ENCODE measurements at regions not wholly inside any gene's neighbourhood (a gene's known extent, or its start where the extent isn't known, plus 50 kb on each side); places are given as distances from the start of the nearest gene placed in this dataset.

GRCh38 chr5:57324181-57324580, 150.3 kb downstream of the GPBP1 start:
- H3K4me1 Mint-ChIP-seq (ENCODE audit: unreplicated experiment), result peaks cover 18% of the 10 kb centered on the region
- no peak overlapping the region for H3K27ac Mint-ChIP-seq
- TF ChIP-seq, protein P1, sequence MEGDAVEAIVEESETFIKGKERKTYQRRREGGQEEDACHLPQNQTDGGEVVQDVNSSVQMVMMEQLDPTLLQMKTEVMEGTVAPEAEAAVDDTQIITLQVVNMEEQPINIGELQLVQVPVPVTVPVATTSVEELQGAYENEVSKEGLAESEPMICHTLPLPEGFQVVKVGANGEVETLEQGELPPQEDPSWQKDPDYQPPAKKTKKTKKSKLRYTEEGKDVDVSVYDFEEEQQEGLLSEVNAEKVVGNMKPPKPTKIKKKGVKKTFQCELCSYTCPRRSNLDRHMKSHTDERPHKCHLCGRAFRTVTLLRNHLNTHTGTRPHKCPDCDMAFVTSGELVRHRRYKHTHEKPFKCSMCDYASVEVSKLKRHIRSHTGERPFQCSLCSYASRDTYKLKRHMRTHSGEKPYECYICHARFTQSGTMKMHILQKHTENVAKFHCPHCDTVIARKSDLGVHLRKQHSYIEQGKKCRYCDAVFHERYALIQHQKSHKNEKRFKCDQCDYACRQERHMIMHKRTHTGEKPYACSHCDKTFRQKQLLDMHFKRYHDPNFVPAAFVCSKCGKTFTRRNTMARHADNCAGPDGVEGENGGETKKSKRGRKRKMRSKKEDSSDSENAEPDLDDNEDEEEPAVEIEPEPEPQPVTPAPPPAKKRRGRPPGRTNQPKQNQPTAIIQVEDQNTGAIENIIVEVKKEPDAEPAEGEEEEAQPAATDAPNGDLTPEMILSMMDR (conservative IDR thresholded peaks at IDR 0.05), result no peak
- no peak overlapping the region for H3K4me3 Mint-ChIP-seq
- H3K9me3 Mint-ChIP-seq, result peaks cover 5% of the 10 kb centered on the region
- no peak for DNase-seq (ENCODE audit: extremely low spot score, unreplicated experiment)
- H3K27me3 Mint-ChIP-seq, result no peaks in the 10 kb centered on the region
- H3K36me3 Mint-ChIP-seq, result no peaks in the 10 kb centered on the region

DNA sequence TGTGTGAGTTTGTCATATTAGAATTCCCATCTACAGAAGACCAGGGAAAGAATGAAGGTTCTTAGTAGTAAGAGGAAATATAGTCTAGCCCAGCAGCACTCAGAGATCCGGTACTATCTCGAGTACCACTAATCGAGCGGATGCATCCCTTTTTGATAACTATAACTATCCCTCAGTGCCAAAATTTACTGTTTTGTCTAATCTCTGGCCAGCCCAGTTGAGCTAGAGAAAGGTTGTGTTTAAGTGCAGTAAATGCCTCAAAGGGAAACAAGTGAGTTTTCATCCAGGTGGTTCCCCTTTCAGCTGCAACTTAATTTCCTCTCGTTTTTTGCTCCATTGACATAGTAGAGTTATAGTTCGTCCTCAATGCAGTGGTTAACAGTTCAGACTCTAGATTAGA, 146.7 kb downstream of the GPBP1 start:
- Mint-ChIP-seq H3K4me1 (ENCODE audit: unreplicated experiment) (peaks cover 20% of the 10 kb centered on the region), H3K27me3 (no peaks in the 10 kb centered on the region), H3K9me3 (no peaks in the 10 kb centered on the region), H3K4me3 (no peak overlapping the region), H3K36me3 (no peaks in the 10 kb centered on the region), H3K27ac (no peak overlapping the region)
- TF ChIP-seq, protein P1 (conservative IDR thresholded peaks at IDR 0.05), result no peak
- DNase-seq (ENCODE audit: extremely low spot score, unreplicated experiment), result no peak

DNA sequence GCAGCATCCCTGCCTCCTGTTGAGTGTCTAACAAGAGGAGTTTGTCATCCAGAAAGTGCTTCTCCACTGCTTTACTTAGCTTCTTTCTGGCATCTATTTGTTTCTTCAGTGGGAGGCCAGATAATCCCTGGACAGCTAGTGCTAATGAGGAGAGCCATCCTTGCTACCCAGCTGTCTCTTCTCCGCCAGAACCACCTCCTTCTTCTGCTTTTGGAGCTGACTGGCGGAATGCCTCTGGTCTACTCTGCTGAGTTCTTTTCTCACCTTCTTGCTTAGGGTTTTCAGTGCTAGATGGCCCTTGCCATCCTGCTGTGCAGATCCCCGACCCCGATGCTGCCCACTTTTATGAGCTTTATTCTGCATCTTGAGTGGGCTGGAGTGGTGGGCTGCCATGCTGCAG, 145.8 kb downstream of the GPBP1 start:
- DNase-seq (ENCODE audit: extremely low spot score, unreplicated experiment), result no peak
- Mint-ChIP-seq H3K36me3 (no peaks in the 10 kb centered on the region), H3K27me3 (no peaks in the 10 kb centered on the region), H3K9me3 (no peaks in the 10 kb centered on the region), H3K4me3 (no peak overlapping the region), H3K4me1 (ENCODE audit: unreplicated experiment) (peaks cover 13% of the 10 kb centered on the region), H3K27ac (no peak overlapping the region)
- TF ChIP-seq, protein P1 (conservative IDR thresholded peaks at IDR 0.05), result no peak

DNA sequence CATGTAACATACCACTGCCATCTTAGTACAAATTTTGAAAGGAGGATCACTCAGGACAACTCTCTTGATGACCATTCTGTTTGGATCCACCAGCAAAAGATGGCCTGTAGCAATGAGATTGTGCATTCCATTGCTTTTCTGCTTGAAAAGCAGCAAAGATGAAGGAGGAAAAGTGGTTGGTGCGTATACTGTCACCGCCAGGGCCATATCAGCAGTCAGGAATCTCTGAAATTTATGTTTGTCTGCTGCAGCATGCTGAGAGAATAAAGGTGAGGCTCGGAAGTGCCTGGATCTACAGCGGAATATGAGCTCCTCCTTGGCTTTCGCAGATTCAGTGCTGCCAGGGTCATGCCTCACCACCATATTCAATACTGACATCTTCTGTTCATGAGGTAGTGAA, 144.4 kb downstream of the GPBP1 start:
- no peaks in the 10 kb centered on the region for H3K36me3 Mint-ChIP-seq
- no peak overlapping the region for H3K27ac Mint-ChIP-seq
- H3K9me3 Mint-ChIP-seq, result no peaks in the 10 kb centered on the region
- DNase-seq (ENCODE audit: extremely low spot score, unreplicated experiment), result no peak
- TF ChIP-seq, protein P1 (conservative IDR thresholded peaks at IDR 0.05), result no peak
- H3K27me3 Mint-ChIP-seq, result no peaks in the 10 kb centered on the region
- peaks cover 6% of the 10 kb centered on the region for H3K4me1 Mint-ChIP-seq (ENCODE audit: unreplicated experiment)
- H3K4me3 Mint-ChIP-seq, result no peak overlapping the region

DNA sequence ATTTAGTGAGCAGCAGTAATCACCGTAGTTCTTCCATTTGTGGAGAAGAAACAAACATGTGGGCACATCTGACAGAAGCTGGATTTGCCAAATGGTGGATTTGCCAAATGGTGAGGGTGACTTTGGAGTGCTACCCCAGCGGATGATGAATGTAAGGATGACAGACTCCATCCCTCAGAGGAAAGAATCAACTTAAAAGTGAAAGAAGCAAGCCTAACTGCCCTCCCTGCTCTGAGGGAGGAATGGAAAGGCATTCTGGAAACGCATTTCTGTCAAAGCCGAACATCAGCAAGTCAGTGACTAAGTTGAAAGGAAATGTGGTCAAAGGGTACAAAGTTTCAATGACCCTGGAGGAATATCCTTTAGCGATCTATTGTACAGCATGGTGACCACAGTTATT, 143.5 kb downstream of the GPBP1 start:
- H3K36me3 Mint-ChIP-seq, result no peaks in the 10 kb centered on the region
- no peak overlapping the region for H3K4me3 Mint-ChIP-seq
- DNase-seq (ENCODE audit: extremely low spot score, unreplicated experiment), result no peak
- H3K9me3 Mint-ChIP-seq, result no peaks in the 10 kb centered on the region
- H3K27me3 Mint-ChIP-seq, result no peaks in the 10 kb centered on the region
- no peak overlapping the region for H3K27ac Mint-ChIP-seq
- H3K4me1 Mint-ChIP-seq (ENCODE audit: unreplicated experiment), result peaks cover 6% of the 10 kb centered on the region
- TF ChIP-seq, protein P1 (conservative IDR thresholded peaks at IDR 0.05), result no peak

DNA sequence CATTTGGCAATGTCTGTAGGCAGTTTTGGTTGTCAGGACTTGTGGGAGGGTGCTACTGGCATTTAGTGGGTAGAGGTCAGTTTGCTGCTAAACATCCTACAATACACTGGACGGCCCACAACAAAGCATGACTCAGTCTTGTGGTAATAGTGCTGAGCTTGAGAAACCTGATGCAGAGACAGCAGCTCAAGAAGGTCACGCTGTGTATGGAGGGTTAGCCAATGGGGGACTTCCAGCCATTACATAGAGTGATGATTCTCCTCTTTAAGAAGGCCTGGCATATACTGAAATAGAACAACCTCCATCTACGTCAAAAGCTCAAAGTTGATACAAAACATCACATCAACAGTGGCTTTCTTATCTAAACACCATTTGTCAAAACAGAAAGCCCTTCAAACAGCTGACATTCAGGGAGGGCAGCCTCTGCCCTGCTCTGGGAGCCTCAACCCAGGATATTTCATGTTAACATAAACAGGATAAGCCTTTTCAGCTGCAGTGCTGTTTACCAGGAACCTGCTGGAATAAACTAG, 143.0 kb downstream of the GPBP1 start:
- Mint-ChIP-seq H3K36me3 (no peaks in the 10 kb centered on the region), H3K4me3 (no peak overlapping the region), H3K4me1 (ENCODE audit: unreplicated experiment) (peaks cover 6% of the 10 kb centered on the region), H3K27ac (no peak overlapping the region), H3K27me3 (no peaks in the 10 kb centered on the region), H3K9me3 (no peaks in the 10 kb centered on the region)
- TF ChIP-seq, protein P1 (conservative IDR thresholded peaks at IDR 0.05), result no peak
- no peak for DNase-seq (ENCODE audit: extremely low spot score, unreplicated experiment)

Data from type B pancreatic cell (in vitro differentiated cells).